ENCODE measurements at regions not wholly inside any gene's neighbourhood (a gene's known extent, or its start where the extent isn't known, plus 50 kb on each side); places are given as distances from the start of the nearest gene placed in this dataset.

DNA sequence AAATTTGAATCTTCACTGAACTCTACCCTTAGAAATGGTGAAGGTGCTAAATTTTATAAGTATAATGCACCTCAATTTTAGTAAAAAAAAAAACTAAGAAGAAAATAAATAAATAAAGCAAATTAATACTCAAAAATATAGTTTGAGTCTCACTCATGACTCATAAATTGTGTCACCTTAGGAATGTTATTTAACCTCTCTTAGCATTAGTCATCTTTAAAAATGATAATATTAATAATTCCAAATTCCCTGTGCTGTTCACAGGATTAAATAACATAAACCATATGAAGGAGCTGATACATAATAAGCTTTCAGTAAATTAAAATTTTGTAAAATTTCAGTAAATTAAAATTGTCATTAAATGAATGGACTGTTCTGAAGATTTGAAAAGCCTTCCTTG lies 339.8 kb upstream of the RGMB start:
- no peak for DNase-seq (ENCODE audit: low spot score)
- Mint-ChIP-seq H3K4me1 (peaks cover 37% of the 10 kb centered on the region), H3K27ac (no peak overlapping the region), H3K9me3 (no peaks in the 10 kb centered on the region), H3K36me3 (no peaks in the 10 kb centered on the region), H3K4me3 (no peak overlapping the region), H3K27me3 (ENCODE audit: low read depth) (peaks cover 14% of the 10 kb centered on the region)
- TF ChIP-seq RORB (CRISPR knock-in tag; IDR thresholded peaks at IDR 0.05), result no peak
- TF ChIP-seq, protein P1, sequence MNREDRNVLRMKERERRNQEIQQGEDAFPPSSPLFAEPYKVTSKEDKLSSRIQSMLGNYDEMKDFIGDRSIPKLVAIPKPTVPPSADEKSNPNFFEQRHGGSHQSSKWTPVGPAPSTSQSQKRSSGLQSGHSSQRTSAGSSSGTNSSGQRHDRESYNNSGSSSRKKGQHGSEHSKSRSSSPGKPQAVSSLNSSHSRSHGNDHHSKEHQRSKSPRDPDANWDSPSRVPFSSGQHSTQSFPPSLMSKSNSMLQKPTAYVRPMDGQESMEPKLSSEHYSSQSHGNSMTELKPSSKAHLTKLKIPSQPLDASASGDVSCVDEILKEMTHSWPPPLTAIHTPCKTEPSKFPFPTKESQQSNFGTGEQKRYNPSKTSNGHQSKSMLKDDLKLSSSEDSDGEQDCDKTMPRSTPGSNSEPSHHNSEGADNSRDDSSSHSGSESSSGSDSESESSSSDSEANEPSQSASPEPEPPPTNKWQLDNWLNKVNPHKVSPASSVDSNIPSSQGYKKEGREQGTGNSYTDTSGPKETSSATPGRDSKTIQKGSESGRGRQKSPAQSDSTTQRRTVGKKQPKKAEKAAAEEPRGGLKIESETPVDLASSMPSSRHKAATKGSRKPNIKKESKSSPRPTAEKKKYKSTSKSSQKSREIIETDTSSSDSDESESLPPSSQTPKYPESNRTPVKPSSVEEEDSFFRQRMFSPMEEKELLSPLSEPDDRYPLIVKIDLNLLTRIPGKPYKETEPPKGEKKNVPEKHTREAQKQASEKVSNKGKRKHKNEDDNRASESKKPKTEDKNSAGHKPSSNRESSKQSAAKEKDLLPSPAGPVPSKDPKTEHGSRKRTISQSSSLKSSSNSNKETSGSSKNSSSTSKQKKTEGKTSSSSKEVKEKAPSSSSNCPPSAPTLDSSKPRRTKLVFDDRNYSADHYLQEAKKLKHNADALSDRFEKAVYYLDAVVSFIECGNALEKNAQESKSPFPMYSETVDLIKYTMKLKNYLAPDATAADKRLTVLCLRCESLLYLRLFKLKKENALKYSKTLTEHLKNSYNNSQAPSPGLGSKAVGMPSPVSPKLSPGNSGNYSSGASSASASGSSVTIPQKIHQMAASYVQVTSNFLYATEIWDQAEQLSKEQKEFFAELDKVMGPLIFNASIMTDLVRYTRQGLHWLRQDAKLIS (CRISPR knock-in tag; IDR thresholded peaks at IDR 0.05; ENCODE audit: borderline replicate concordance), result no peak
- no peak for TF ChIP-seq TEAD4 (CRISPR knock-in tag; IDR thresholded peaks at IDR 0.05)
- TF ChIP-seq, protein P2, sequence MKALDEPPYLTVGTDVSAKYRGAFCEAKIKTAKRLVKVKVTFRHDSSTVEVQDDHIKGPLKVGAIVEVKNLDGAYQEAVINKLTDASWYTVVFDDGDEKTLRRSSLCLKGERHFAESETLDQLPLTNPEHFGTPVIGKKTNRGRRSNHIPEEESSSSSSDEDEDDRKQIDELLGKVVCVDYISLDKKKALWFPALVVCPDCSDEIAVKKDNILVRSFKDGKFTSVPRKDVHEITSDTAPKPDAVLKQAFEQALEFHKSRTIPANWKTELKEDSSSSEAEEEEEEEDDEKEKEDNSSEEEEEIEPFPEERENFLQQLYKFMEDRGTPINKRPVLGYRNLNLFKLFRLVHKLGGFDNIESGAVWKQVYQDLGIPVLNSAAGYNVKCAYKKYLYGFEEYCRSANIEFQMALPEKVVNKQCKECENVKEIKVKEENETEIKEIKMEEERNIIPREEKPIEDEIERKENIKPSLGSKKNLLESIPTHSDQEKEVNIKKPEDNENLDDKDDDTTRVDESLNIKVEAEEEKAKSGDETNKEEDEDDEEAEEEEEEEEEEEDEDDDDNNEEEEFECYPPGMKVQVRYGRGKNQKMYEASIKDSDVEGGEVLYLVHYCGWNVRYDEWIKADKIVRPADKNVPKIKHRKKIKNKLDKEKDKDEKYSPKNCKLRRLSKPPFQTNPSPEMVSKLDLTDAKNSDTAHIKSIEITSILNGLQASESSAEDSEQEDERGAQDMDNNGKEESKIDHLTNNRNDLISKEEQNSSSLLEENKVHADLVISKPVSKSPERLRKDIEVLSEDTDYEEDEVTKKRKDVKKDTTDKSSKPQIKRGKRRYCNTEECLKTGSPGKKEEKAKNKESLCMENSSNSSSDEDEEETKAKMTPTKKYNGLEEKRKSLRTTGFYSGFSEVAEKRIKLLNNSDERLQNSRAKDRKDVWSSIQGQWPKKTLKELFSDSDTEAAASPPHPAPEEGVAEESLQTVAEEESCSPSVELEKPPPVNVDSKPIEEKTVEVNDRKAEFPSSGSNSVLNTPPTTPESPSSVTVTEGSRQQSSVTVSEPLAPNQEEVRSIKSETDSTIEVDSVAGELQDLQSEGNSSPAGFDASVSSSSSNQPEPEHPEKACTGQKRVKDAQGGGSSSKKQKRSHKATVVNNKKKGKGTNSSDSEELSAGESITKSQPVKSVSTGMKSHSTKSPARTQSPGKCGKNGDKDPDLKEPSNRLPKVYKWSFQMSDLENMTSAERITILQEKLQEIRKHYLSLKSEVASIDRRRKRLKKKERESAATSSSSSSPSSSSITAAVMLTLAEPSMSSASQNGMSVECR (CRISPR knock-in tag; IDR thresholded peaks at IDR 0.05; ENCODE audit: borderline replicate concordance), result no peak
- TF ChIP-seq FOXK1 (CRISPR knock-in tag; IDR thresholded peaks at IDR 0.05), result no peak
- TF ChIP-seq, protein P3, sequence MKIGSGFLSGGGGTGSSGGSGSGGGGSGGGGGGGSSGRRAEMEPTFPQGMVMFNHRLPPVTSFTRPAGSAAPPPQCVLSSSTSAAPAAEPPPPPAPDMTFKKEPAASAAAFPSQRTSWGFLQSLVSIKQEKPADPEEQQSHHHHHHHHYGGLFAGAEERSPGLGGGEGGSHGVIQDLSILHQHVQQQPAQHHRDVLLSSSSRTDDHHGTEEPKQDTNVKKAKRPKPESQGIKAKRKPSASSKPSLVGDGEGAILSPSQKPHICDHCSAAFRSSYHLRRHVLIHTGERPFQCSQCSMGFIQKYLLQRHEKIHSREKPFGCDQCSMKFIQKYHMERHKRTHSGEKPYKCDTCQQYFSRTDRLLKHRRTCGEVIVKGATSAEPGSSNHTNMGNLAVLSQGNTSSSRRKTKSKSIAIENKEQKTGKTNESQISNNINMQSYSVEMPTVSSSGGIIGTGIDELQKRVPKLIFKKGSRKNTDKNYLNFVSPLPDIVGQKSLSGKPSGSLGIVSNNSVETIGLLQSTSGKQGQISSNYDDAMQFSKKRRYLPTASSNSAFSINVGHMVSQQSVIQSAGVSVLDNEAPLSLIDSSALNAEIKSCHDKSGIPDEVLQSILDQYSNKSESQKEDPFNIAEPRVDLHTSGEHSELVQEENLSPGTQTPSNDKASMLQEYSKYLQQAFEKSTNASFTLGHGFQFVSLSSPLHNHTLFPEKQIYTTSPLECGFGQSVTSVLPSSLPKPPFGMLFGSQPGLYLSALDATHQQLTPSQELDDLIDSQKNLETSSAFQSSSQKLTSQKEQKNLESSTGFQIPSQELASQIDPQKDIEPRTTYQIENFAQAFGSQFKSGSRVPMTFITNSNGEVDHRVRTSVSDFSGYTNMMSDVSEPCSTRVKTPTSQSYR (CRISPR knock-in tag; IDR thresholded peaks at IDR 0.05), result no peak
- no peak for TF ChIP-seq ZNF138 (CRISPR knock-in tag; conservative IDR thresholded peaks at IDR 0.05)
- TF ChIP-seq, protein P4, sequence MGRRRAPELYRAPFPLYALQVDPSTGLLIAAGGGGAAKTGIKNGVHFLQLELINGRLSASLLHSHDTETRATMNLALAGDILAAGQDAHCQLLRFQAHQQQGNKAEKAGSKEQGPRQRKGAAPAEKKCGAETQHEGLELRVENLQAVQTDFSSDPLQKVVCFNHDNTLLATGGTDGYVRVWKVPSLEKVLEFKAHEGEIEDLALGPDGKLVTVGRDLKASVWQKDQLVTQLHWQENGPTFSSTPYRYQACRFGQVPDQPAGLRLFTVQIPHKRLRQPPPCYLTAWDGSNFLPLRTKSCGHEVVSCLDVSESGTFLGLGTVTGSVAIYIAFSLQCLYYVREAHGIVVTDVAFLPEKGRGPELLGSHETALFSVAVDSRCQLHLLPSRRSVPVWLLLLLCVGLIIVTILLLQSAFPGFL (CRISPR knock-in tag; IDR thresholded peaks at IDR 0.05; ENCODE audit: borderline replicate concordance), result no peak
- TF ChIP-seq TCF7 (CRISPR knock-in tag; IDR thresholded peaks at IDR 0.05; ENCODE audit: low read depth), result no peak
- TF ChIP-seq CREB1 (CRISPR knock-in tag; IDR thresholded peaks at IDR 0.05), result no peak
- TF ChIP-seq, protein P5, sequence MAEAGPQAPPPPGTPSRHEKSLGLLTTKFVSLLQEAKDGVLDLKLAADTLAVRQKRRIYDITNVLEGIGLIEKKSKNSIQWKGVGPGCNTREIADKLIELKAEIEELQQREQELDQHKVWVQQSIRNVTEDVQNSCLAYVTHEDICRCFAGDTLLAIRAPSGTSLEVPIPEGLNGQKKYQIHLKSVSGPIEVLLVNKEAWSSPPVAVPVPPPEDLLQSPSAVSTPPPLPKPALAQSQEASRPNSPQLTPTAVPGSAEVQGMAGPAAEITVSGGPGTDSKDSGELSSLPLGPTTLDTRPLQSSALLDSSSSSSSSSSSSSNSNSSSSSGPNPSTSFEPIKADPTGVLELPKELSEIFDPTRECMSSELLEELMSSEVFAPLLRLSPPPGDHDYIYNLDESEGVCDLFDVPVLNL (CRISPR knock-in tag; IDR thresholded peaks at IDR 0.05; ENCODE audit: borderline replicate concordance, low read depth), result no peak
- TF ChIP-seq, protein P6, sequence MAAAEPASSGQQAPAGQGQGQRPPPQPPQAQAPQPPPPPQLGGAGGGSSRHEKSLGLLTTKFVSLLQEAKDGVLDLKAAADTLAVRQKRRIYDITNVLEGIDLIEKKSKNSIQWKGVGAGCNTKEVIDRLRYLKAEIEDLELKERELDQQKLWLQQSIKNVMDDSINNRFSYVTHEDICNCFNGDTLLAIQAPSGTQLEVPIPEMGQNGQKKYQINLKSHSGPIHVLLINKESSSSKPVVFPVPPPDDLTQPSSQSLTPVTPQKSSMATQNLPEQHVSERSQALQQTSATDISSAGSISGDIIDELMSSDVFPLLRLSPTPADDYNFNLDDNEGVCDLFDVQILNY (CRISPR knock-in tag; IDR thresholded peaks at IDR 0.05), result no peak
- TF ChIP-seq, protein P7, sequence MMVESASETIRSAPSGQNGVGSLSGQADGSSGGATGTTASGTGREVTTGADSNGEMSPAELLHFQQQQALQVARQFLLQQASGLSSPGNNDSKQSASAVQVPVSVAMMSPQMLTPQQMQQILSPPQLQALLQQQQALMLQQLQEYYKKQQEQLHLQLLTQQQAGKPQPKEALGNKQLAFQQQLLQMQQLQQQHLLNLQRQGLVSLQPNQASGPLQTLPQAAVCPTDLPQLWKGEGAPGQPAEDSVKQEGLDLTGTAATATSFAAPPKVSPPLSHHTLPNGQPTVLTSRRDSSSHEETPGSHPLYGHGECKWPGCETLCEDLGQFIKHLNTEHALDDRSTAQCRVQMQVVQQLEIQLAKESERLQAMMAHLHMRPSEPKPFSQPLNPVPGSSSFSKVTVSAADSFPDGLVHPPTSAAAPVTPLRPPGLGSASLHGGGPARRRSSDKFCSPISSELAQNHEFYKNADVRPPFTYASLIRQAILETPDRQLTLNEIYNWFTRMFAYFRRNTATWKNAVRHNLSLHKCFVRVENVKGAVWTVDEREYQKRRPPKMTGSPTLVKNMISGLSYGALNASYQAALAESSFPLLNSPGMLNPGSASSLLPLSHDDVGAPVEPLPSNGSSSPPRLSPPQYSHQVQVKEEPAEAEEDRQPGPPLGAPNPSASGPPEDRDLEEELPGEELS (CRISPR knock-in tag; IDR thresholded peaks at IDR 0.05), result no peak
- TF ChIP-seq ZNF423 (CRISPR knock-in tag; IDR thresholded peaks at IDR 0.05), result no peak
- no peak for TF ChIP-seq ZNF121 (CRISPR knock-in tag; IDR thresholded peaks at IDR 0.05)
- no peak for TF ChIP-seq ZNF219 (CRISPR knock-in tag; IDR thresholded peaks at IDR 0.05; ENCODE audit: borderline replicate concordance)
- TF ChIP-seq, protein P8, sequence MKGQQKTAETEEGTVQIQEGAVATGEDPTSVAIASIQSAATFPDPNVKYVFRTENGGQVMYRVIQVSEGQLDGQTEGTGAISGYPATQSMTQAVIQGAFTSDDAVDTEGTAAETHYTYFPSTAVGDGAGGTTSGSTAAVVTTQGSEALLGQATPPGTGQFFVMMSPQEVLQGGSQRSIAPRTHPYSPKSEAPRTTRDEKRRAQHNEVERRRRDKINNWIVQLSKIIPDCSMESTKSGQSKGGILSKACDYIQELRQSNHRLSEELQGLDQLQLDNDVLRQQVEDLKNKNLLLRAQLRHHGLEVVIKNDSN (CRISPR knock-in tag; IDR thresholded peaks at IDR 0.05), result no peak
- ATAC-seq, result no peak
- CTCF ChIA-PET, result no interaction called here
- POLR2A ChIA-PET, result no interaction called here

Measured in WTC11 (cell line).